ENCODE measurements at regions not wholly inside any gene's neighbourhood (a gene's known extent, or its start where the extent isn't known, plus 50 kb on each side); places are given as distances from the start of the nearest gene placed in this dataset.

DNA sequence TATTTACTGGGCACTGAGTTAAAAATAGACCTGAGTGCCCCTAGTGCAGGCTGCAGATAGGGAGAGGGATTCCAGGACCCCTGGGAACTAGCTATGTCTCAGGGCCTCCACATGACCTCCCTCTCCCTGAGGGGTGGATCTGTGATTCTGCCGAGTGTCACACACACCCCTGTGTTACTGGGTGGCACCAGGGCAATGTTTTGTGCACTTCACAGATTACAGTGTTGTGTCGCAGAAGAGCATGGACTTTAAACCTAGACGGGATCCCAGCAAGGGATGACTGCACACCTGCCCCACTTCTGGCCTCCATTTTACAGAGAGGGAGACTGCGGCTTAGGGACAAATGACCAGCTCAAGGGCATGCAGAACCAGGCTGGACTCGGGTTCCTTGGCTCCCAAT lies 65.6 kb downstream of the ZFP36L2 start:
- no peaks in the 10 kb centered on the region for H3K9me3 ChIP-seq
- no peaks in the 10 kb centered on the region for H3K36me3 ChIP-seq
- H3K4me3 ChIP-seq, result no peak overlapping the region
- peaks cover 22 to 31% of the 10 kb centered on the region in 2 donors for H3K4me1 ChIP-seq
- intact Hi-C loops (cut with DNase I), result no loop called here
- no peaks in the 10 kb centered on the region for H3K27me3 ChIP-seq
- H3K27ac ChIP-seq, result peak overlapping the region; percentile 93 to 95
- DNase-seq (ENCODE audit: low spot score in 2 of 2), result no peak
- TF ChIP-seq, protein P1, sequence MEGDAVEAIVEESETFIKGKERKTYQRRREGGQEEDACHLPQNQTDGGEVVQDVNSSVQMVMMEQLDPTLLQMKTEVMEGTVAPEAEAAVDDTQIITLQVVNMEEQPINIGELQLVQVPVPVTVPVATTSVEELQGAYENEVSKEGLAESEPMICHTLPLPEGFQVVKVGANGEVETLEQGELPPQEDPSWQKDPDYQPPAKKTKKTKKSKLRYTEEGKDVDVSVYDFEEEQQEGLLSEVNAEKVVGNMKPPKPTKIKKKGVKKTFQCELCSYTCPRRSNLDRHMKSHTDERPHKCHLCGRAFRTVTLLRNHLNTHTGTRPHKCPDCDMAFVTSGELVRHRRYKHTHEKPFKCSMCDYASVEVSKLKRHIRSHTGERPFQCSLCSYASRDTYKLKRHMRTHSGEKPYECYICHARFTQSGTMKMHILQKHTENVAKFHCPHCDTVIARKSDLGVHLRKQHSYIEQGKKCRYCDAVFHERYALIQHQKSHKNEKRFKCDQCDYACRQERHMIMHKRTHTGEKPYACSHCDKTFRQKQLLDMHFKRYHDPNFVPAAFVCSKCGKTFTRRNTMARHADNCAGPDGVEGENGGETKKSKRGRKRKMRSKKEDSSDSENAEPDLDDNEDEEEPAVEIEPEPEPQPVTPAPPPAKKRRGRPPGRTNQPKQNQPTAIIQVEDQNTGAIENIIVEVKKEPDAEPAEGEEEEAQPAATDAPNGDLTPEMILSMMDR (IDR thresholded peaks at IDR 0.05), result no peak

DNA sequence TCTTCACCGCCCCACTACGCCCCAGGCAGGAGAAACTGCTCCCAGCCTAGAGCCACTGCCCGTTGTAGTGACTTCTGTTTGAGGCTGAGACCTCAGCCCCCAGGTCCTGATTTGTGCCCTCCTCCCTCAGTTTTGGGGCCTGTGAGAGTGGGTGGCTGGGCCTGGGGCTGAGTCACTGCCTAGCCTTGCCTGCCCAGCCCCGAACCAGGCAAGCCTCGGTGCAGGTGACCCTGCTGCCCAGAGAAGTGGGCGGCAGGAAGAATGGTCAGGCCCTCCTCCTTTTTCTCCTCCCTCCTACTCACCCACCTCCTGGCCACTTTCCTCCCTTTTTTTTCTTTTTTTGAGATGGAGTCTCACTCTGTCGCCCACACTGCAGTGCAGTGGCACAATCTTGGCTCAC lies 66.6 kb downstream of the ZFP36L2 start:
- Histone ChIP-seq H3K9me3 (no peaks in the 10 kb centered on the region), H3K4me1 (peaks cover 22 to 31% of the 10 kb centered on the region in 2 donors), H3K27ac (peak overlapping the region; percentile 93 to 95), H3K27me3 (no peaks in the 10 kb centered on the region), H3K4me3 (no peak overlapping the region), H3K36me3 (no peaks in the 10 kb centered on the region)
- intact Hi-C loops (cut with DNase I), result loop anchor here (1.0 kb wide), 1 partner anchor 84 kb away; no protein-coding TSS in a partner anchor
- DNase-seq (ENCODE audit: low spot score in 2 of 2), result no peak
- TF ChIP-seq, protein P1 (IDR thresholded peaks at IDR 0.05), result no peak

DNA sequence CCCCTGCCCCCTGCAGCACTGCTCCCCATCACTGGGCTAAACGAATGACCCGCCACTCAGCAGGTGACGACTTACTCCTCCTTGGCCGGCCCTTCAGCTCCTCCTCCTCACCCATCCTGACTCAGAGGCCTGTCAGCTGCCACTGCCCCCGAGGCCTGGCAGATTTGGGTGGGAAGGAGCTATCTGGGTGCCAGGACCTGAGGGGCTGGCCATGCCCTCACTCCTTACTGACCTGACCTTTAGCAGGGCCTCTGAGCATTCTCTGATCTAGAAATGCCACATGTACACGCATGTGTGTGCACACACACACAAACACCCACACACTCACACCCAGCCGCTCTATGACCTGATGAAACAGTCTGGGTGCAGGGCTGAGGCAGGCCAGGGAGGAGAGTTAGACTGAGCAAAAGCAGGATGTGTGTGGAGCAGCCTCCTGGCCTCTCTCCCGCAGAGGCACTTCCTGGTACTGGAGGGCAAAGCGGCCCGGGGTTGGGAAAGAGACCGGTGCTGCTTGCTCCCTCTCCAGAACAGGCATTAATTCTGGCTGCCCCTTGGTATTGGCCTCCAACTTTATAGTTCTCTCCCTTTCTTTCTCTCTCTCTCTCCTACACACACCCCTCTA lies 68.0 kb downstream of the ZFP36L2 start:
- H3K4me1 ChIP-seq, result peaks cover 22 to 31% of the 10 kb centered on the region in 2 donors
- TF ChIP-seq, protein P1 (IDR thresholded peaks at IDR 0.05), result no peak
- H3K27ac ChIP-seq, result peak overlapping the region; percentile 93 to 95
- intact Hi-C loops (cut with DNase I), result loop anchor here (1.0 kb wide), 2 partner anchors 60 to 72 kb away; no protein-coding TSS in a partner anchor
- no peaks in the 10 kb centered on the region for H3K27me3 ChIP-seq
- peak overlapping the region in 1 of 2 donors; percentile 5 for H3K4me3 ChIP-seq
- no peaks in the 10 kb centered on the region for H3K36me3 ChIP-seq
- no peaks in the 10 kb centered on the region for H3K9me3 ChIP-seq
- peak; percentile 82 to 94 for DNase-seq (ENCODE audit: low spot score in 2 of 2)

DNA sequence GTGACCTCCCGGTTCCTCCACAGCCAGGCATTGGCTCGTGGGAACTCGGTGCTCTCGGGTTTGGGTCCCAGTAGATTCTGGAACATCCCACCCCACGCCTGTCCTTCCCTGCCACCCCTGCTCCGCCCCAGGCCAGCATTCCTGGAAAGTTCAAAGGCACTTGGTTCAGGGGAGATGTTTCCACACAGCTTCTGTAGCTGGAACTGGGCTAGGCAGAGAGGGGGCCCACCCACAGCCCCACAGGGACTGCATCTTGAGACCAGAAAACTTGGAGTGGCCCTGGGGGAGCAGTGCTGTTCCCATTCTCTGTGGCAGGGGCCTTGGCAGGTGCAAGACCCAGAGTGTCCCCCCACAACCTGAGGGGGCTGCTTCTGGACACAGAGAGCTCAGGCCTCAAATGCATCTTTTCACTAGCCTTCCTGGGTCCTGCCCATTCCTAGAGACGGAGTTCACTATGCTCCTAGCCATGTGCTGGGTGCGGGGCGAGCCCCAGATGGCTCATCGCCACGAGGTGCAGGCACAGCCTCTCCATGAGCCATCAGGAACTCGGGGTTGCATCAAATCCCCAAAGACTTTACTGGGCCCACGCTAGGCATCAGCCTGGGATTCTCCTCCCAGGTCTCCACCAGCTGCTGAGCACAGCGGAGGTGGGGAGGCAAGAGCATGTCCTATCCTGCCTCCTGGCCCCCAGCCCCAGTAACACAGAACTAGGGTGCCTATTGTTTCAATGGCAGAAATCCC lies 68.7 kb downstream of the ZFP36L2 start:
- H3K9me3 ChIP-seq, result no peaks in the 10 kb centered on the region
- DNase-seq (ENCODE audit: low spot score in 2 of 2), result no peak
- H3K27ac ChIP-seq, result peak overlapping the region; percentile 93 to 95
- no peaks in the 10 kb centered on the region for H3K36me3 ChIP-seq
- TF ChIP-seq, protein P1 (IDR thresholded peaks at IDR 0.05), result no peak
- H3K27me3 ChIP-seq, result no peaks in the 10 kb centered on the region
- no peak overlapping the region for H3K4me3 ChIP-seq
- intact Hi-C loops (cut with DNase I), result loop anchor here (1.0 kb wide), 2 partner anchors 61 to 71 kb away; no protein-coding TSS in a partner anchor
- H3K4me1 ChIP-seq, result peaks cover 22 to 31% of the 10 kb centered on the region in 2 donors

DNA sequence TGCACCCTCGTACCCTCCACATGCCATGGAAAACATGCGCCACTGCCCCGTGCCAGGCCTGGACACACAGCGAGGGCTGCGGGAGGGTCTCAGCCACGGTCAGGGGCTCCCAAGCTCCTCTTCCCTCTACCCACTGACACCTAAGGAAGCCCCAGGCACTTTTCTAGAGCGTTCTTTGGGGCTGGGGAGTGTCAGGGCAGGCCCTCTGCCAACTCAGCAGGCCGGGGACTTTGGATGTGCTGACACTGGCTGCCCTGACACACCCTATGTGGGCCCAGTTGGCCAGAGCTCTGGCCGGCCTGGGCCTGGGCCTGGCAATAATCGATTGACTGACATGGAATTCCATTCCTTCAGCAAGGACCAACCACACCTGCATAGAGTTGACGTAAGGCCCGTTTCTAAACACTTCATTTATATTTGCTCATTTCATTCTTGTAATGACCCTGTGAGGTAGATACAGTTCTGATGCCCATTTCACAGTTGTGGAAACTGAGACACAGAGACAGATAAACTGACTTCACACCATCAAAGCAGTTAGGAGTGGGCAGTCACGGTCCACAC lies 70.5 kb downstream of the ZFP36L2 start:
- Histone ChIP-seq H3K9me3 (no peaks in the 10 kb centered on the region), H3K27ac (peak overlapping the region; percentile 93 to 95), H3K27me3 (no peaks in the 10 kb centered on the region), H3K4me3 (no peak overlapping the region), H3K36me3 (no peaks in the 10 kb centered on the region), H3K4me1 (peaks cover 22 to 31% of the 10 kb centered on the region in 2 donors)
- intact Hi-C loops (cut with DNase I), result no loop called here
- no peak for DNase-seq (ENCODE audit: low spot score in 2 of 2)
- TF ChIP-seq, protein P1 (IDR thresholded peaks at IDR 0.05), result no peak

Measured in ascending aorta (tissue), 2 donors.